ENCODE measurements at regions not wholly inside any gene's neighbourhood (a gene's known extent, or its start where the extent isn't known, plus 50 kb on each side); places are given as distances from the start of the nearest gene placed in this dataset.
"Not testable (repeated sequence)": the region's sequence is repeated elsewhere in the genome, so short reads cannot be mapped to it uniquely, and the experiment has no call there.

DNA sequence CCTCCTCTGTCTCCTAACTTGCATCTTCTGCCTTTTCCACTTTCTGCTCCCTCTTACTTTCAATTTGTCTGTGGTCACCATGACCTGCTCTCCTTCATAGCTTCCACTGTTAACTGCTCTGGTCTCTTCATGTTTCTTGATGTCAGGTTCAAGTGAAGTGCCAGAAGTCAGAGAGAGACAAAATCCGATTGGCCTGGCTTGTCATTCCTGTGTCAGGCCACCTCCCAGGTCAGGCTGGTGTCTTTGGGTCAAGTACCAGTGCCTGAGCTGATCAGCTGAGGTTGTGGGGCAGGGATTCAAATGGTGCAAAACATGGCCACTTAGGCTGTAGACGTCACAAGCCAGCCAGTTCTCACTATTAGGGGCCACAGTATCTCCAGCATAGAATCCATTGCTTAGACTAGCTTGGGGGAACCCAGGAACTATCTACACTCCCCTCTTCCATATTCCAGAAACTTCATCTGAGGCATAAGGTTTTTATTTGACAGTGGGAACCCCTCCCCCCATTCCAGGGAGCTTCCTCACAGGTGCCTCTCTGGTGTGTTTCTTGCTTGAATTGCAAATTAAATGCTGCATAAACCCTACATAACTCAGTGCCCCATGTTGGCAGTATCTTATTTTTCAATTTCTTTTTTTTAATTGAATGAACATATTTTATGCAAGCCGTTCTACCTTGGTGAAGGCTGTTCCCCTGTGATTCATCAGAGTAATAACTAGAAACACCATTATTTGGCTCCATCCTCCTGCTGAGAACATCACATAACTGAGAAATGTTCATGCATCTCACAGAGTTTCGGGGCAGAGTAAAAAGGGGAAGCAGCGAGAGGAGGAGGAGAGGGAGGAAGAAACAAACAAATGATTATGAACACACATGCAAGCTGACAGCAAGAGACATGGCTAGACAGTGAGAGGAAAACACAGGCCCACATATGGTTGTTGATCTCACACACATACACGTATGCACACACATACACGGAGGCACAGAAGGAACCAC lies 175.8 kb downstream of the TLE3 start:
- no peak for DNase-seq (ENCODE audit: low spot score)

DNA sequence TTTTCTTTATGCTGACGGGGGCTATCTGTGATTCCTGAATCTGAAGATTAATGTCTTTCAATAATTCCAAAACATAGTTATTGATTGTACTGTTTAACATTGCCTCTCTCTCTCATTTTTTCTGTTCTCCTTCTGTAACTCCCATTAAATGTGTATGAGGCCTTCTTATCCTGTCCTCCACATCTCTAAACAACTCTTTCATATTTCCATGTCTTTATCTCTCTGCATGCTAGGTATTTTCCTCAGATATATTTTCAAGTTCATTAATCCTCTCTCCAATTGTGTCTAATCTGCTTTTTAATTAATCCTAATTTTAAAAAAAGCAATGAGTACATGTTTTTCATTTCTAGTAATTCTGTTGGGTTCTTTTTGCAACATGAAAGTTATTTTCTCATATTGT lies 173.2 kb downstream of the TLE3 start:
- DNase-seq (ENCODE audit: low spot score), result no peak

DNA sequence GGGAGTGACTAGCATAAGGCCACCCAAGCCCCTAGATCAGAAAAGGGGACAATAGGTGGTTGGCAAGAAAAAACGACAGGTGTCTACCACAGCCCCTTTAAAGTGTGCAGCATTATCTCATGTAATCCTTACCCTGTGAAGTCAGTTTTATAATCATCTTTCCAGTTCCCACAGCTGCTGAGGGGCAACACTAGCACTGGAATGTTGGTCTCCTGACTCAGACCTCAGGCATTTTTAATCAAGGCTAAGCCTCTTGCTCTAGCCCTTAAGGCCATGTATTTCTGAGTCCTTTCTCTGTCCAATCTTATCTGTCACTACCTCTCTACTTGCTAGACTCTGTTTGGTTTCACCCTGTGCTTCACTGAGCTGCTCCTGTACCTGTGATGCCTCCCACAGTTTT lies 171.7 kb downstream of the TLE3 start:
- DNase-seq (ENCODE audit: low spot score), result no peak

DNA sequence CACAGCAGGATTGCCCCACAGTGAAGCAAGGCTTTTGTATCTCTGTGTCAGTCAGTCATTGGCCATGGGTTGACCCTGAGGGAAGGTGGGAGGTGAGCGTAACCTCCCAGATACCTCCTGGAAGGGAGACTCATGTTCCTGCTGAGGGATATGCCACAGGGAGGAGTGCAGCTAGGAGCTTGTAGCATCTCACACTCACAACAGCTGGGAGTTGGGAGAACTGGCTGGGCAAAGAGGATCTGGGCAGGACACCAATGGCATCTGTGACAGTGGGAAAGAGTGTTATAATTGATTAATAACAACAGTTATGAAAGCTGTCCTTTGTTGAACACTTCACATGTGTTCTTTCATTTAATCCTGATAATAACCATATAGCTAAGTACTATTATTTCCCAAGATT lies 171.0 kb downstream of the TLE3 start:
- no peak for DNase-seq (ENCODE audit: low spot score)

DNA sequence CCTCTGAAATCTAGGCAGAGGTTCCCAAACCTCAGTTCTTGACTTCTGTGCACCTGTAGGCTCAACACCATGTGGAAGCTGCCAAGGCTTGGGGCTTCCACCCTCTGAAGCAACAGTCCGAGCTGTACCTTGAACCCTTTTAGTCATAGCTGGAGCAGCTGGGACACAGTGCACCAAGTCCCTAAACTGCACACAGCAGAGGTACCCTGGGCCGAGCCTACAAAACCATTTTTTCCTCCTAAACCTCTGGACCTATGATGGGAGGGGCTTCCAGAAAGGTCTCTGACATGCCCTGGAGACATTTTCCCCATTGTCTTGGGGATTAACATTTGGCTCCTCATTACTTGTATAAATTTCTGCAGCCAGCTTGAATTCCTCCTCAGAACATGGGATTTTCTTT lies 168.8 kb downstream of the TLE3 start:
- DNase-seq (ENCODE audit: low spot score), result not testable (repeated sequence)

DNA sequence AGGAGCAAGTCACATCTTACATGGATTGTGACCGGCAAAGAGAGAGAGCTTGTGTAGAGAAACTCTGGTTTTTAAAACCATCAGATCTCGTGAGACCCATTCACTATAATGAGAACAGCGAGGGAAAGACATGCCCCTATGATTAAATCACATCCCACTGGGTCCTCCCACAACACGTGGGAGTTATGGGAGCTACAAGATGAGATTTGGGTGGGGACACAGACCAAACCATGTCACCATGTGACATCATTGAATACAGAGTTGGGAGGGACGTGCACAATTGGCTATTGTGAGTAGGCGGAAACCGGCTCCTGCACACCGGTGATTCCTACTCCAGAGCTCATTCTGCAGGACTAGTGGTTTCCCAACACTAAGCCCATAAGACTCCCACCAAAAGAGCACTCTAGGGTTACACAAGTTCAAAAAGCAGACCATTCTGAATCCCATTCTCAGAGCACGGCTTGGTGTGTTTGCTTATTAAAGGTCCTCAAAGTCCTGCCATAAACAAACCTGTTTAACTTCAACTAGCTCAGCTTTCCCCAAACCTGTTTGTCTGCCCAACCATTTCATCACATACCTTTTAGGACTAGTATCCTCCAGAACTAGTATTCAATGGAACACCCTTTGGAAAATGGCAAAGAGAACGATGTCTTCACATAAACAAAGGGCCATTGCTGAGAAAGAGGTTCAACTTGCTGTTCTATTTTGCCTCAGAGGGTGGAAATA lies 167.6 kb downstream of the TLE3 start:
- no peak for DNase-seq (ENCODE audit: low spot score)

DNA sequence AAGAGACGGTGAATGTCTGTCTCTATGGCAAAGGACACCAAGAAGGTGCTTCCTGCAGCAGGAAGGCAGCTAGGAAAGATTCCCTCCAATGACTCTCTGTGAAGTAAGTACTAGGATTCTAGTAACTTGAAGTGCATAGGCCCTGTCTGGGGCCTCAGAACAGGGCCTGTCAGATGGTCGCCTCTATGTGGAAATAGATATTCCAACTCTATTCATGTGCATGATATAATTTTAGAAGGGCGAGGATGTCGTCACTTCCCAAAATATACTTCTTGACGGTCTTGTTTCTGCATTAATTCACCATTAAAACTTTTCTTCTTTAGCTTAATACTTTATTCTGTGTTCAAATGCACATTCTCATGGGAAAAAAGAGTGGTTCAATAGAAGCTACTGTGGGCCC lies 167.0 kb downstream of the TLE3 start:
- DNase-seq (ENCODE audit: low spot score), result no peak

DNA sequence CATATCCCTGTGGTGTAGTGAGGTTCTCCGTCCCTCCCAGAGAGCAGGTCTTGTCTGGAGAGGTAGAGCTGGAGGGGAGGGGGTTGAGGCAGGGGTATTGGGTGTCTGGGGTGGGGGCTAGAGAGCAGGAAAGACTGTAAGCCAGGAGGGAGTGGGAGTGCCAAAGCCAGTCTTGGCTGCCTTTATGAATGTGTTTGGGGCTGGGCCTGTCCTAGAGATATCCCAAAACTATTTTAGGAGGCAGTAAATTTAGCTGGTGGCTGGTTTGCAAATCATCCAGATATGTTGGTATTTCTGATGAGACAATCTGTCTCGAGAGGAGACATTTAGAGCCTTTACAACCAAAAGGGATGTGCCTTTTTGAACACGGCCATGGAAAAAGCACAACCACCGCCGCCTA lies 166.6 kb downstream of the TLE3 start:
- no peak for DNase-seq (ENCODE audit: low spot score)

DNA sequence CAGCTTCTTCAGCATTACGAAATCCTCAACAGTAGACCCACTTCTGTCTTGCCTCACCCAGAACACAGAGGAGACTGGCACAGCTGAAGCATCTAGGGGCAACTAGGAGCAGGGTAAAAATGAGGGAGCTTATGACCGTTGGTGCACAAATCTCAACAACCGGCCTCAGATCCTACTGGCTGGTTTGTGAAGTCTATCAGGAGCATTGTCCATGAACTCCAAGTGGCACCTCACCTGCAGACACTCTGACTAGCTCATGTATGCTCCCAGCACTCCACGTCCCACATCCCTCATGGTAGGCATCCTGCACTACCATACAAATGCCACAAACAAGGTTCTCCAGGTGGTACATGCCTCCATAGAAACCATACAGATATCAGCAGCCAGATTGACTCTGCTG lies 163.1 kb downstream of the TLE3 start:
- no peak for DNase-seq (ENCODE audit: low spot score)

DNA sequence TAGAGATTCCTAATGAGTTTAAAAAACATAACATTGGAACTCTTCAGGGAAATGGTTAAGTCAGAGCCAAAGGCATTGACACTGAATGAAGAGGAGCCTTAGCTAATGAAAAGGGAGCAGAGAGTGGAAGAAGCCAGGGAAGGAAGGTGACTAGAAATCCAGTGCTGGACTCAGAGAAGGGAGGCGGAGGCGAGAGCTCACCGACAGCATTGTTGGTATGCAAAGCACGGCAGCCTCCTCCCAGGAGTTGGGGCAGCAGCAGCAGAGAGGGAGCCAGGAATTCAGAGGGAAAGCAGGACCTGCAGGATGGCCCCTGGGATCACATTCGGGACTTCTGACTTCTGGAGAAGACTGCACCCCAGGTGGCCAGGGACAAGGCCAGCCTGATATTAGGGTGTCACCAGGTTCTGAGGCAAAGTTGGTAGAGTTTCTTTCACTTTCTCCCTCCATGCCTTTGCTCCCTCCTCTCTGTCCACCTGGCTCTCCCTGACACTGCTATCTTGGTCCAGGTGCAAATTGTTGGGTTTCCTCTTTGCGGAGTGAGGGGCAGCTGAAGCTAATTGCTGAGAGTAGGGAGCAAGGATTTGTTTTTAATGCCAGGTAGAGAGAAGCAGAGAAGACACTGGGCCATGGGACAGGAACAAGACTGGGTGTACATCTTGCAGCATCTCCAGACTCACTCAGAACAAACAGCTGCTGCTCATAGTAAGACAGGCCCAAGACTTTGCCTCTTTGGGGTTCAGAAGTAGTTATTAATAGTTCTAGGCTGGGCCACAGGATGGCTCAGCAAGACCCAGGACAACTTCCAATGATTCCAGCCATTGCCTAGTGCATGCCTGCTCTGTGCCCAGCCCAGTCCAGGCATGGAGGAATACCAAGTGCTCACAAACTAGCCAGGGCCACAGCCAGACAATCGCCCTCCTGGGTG lies 157.9 kb downstream of the TLE3 start:
- DNase-seq (ENCODE audit: low spot score), result no peak

DNA sequence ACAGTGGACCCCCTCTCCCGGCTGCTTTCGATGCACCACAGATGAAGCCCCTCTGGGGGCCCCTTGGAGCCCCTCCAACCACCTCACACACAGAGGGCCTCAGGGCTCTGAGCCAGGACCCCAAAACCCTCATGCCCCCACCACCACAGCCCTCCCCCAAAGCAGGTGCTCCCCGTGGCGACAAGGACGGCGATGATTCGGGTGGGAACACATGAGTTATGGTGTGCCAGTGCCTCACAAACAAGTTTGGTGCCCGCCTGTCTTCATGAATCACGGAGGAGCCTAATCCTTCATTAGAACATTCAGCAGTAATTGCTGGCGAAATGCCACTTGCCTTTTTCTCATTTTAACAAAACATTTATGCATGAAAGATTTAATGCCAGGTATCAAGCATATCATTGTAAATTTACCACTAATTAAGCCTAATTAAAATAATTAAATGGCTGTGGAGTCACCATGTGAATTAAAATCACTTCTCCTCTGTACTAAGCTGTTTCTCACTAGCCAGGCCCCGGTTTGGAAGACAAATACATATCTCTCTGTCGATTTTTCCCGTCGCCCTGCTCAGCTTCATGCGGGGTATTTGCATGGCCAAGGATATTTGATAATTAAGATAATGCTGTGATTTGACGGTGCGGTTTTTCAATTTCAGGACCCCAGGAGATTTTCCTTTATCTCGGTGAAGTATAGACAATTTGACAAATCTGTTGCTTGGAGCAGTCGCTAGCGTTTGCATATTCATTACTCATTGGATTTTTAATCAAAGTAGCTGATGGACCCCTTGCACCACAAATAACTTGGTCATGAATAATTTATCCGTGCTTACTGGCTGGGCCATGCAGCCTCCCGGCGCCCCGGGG lies 157.0 kb downstream of the TLE3 start:
- DNase-seq (ENCODE audit: low spot score), result no peak

DNA sequence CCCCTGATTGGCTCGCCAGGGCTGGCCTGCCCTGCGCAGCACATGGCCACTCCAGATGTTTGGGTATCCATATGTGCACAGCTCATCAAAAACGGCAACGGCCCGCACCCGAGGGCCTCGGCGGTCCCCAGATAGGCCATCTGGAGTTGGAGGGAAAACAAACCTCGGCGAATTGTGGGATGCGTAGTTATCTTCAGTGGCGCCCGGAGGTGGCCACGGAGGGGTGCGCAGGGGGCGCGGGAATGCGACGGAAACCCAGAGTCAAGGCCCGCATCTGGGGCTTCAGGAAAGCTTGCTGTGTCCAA lies 156.5 kb downstream of the TLE3 start:
- DNase-seq (ENCODE audit: low spot score), result no peak

DNA sequence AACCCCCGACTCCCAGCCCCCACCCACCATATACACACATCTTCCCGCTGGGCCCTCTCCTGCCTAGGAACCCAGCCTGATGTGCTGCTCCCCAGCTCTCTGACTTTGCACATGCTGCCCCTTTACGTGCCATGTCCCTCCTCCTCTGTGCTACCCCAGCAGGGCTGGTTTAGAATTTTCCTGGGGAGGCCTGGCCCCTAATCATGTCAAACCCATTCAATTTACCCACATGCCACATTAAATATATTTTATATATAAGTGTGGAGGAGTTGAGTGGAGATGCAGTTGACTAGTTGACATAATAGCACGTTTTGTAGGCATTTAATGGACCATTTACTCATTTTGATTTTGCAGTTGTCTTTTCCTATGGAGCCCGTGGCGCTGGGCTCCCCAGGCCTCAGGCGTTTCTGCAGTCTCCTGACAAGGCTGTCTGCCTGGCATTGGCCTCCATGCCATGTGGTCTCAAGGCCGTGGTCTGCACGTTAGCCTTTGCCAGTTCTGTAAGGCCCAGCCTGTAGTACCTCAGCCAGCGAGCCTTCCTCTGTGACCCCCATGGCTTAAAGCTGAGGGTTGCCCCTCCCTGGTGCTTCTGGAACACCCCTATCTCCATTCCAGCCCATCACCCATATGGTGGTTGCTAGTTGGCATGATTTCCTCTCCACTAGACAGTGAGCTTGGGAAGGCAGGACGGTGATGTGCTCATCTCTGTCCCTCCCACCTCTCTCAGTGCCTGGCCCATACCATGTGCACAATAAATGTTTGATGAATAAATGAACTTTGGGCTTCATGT lies 155.8 kb downstream of the TLE3 start:
- DNase-seq (ENCODE audit: low spot score), result no peak

DNA sequence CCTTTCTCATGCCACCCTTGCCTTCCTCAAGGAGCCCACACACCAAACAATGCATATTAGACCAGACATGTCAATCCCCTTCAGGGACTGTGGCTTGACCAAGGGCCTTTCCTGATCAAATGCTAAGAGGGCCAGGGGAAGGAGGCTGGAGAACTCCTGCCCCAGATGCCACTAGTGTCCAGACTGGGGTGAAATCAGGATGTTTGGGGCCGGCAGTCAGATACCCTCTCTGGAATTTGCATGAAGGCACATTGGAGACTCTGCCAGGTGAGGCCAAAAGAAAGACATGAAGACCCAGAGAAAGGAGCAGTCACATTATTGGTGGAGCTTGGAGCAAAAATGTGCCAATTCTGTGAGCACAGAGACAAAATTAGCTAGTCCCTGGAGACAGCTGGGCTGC lies 154.1 kb downstream of the TLE3 start:
- DNase-seq (ENCODE audit: low spot score), result no peak

DNA sequence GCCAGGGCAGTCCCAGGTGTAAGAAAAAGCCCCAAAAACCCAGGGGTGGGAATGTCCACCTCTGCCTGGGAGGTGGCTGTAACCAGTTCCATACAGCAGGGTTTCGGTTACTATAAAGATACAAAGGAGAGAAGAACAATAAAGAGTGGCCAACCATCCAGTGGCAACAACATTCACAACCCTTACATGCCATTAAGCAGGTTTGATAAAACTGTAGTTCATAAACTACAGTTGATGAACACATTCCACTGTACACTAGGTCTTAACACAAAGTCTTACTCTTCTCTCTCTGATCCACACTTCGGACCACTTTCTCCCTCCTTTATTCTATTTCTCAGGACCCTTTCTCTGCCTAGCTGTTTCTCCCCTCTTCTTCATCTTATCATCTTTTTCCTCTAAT lies 152.0 kb downstream of the TLE3 start:
- DNase-seq (ENCODE audit: low spot score), result no peak

DNA sequence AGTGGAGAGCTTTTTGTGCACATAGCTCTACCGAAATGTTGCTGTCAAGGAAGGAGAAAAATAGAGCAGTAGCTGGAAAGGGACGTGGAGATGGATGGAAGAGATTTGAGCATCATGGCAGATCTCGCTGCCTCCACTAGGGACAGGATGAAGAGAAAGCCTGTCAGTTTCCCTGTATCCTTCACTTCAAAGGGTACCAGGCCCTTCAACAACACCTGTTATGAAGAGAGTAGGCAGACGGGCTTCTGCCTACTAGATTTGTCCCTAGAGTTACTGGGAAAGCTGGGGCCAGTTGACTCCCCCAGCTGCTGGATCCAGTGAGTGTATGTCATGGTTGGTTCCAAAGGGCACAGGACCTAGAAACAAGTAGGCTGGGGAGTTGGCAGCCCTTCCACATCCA lies 150.8 kb downstream of the TLE3 start:
- DNase-seq (ENCODE audit: low spot score), result no peak

DNA sequence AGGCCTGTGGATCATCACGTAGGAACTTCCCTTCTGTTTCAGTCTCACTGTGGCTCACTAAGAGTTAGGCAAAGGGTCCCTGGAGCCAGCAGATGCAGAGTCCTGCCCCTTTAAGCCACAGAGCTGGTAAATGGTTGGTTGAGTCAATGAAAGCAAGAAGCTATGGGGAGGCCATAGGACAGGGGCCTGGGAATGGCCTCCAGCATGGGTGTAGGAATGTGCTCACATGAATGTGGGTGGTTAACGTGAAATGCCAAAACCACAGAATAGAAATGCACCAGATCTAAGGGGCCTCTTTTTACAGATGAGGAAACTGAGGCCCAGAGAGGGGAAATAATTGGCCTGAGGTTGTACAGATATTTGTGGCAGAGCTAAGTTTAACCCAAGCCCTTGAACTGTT lies 150.3 kb downstream of the TLE3 start:
- DNase-seq (ENCODE audit: low spot score), result no peak

DNA sequence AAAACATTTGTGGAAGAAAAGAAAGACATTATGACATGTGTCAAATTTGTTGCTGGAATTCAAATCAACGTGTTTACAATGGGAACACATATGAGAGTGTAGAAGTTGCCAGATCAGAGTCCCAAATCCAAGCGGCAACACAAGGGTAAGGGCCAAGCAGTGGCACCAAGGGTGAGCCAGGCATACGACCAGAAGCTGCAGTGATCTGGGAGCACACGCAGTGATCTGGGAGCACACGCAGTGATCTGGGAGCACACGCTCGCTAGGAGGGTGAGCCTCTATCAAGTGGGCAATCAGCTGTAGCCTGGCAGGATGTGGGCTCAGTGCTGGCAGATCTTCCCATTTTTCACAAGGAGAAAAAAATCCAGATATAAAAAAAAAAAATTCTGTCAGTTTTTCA lies 148.2 kb downstream of the TLE3 start:
- no peak for DNase-seq (ENCODE audit: low spot score)

DNA sequence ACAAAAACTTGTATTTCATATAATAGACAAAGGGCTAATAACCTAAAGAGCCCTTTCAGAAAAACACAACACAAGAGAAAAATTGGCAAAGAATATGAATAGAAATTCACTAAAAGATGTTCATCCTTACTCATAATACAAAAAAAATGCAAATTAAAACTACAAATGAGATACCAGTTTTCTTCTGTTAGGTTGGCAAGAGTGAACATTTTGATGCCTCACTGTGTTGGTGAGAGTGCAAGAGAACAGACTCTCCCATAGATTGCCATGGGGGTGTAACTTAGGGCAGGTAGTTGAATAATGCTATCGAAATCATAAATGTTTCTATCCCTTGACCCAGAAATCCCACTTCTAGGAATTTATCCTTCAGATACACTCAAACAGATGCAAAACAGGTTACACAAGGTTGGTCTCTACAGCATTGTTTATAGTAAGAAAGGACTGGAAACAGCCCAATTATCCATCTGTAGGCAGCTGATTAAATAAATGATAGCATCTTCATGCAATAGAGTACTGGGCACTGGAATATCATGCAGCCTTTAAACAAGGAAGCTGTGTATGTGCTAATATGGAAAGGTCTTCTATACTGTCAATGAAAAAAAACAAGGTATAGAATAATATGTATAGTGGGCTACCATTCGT lies 146.3 kb downstream of the TLE3 start:
- no peak for DNase-seq (ENCODE audit: low spot score)

DNA sequence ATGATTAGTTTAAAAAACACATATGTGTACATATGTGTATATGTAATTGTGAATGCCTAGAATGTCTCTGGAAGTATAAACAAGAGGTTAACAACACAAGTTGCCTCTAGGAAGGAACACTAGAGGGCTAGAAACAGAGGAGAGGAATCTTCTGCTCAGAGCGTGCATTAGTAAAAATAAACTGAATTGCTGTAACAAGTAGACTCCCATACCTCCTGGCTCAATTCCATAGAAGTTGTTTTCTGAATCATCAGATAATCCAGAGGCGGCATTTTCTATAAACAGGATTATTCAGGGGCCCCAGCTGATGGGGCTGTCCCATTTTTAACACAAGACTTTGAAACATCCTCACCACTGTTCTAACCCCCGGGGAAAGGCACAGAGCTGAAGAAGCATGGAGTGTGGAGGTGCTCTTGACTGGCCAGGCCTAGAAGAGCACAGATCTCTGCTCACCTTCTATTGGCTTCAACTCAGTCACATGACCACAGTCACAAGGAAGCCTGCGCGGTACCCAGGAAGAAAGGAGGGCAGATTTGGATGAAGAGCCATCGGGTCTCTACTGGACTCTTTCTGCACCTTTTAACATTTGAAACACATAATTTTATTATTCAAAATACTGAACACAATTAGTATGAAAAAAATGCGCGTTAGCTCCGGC lies 145.7 kb downstream of the TLE3 start:
- DNase-seq (ENCODE audit: low spot score), result no peak

Measured in left forelimb (tissue), 1 donor.